Neuronal stem cell (in vitro differentiated cells): ENCODE measurements at regions not wholly inside any gene's neighbourhood (a gene's known extent, or its start where the extent isn't known, plus 50 kb on each side); places are given as distances from the start of the nearest gene placed in this dataset.

Source experiments
- DNase-seq: peaks from one replicate; pipeline ENCODE4 v3.0.0-alpha.2; 2013; ENCODE audit warnings: low spot score
- H2AFZ ChIP-seq: one replicate; pipeline ENCODE4 v1.6.1; 2013; ENCODE audit warnings: mild to moderate bottlenecking, low read length, inconsistent platforms
- H2AK5ac ChIP-seq: 2 replicates; pipeline ENCODE4 v1.6.1; 2013; ENCODE audit warnings: low read depth, mild to moderate bottlenecking, inconsistent platforms, low read length, moderate library complexity, mixed read lengths
- H2BK120ac ChIP-seq: 2 replicates; pipeline ENCODE4 v1.6.1; 2013; ENCODE audit warnings: low read depth, mild to moderate bottlenecking, inconsistent platforms, low read length, moderate library complexity, mixed read lengths
- H2BK12ac ChIP-seq: one replicate; pipeline ENCODE4 v1.6.1; 2013; ENCODE audit warnings: low read length, inconsistent platforms
- H2BK15ac ChIP-seq: 2 replicates; pipeline ENCODE4 v1.6.1; 2013; ENCODE audit warnings: mild to moderate bottlenecking, low read length, inconsistent platforms, mixed read lengths
- H2BK5ac ChIP-seq: one replicate; pipeline ENCODE4 v1.6.1; 2013; ENCODE audit warnings: inconsistent platforms, mild to moderate bottlenecking, low read length, moderate library complexity
- H3K14ac ChIP-seq: one replicate; pipeline ENCODE4 v1.6.1; 2013; ENCODE audit warnings: low read length, inconsistent platforms
- H3K18ac ChIP-seq: 2 replicates; pipeline ENCODE4 v1.6.1; 2013; ENCODE audit warnings: low read length, inconsistent platforms
- H3K23ac ChIP-seq: 2 replicates; pipeline ENCODE4 v1.6.1; 2013; ENCODE audit warnings: low read depth, mild to moderate bottlenecking, mixed read lengths, low read length, inconsistent platforms; ENCODE audit not compliant: poor library complexity
- H3K27ac ChIP-seq: replicated peaks from 3 replicates; pipeline ENCODE4 v1.5.1; 2013; ENCODE audit warnings: low read length, inconsistent platforms
- H3K27me3 ChIP-seq, 3 experiments: 2 replicates each; pipeline ENCODE4 v1.6.1; 2013; ENCODE audit warnings: low read length in 3 of 3, mild to moderate bottlenecking in 2 of 3, inconsistent platforms in 1 of 3, low read depth in 1 of 3, mixed read lengths in 1 of 3, moderate library complexity in 1 of 3; ENCODE audit not compliant: control insufficient read depth in 3 of 3, insufficient read depth in 3 of 3
- H3K36me3 ChIP-seq, 2 donors: replicated peaks in 1 of 2; 2 replicates each; pipeline ENCODE4 v1.6.1; 2013; ENCODE audit warnings: low read length in 2 of 2; ENCODE audit not compliant: control insufficient read depth in 2 of 2, insufficient read depth in 2 of 2
- H3K4ac ChIP-seq: 2 replicates; pipeline ENCODE4 v1.6.1; 2013; ENCODE audit warnings: inconsistent platforms, mild to moderate bottlenecking, low read length, moderate library complexity
- H3K4me1 ChIP-seq, 2 donors: 1 replicate in 1 of 2; 2 replicates in 1 of 2; pipeline ENCODE4 v1.6.1; 2013; ENCODE audit warnings: low read length in 2 of 2, low read depth in 1 of 2; ENCODE audit not compliant: control insufficient read depth in 2 of 2, insufficient read depth in 1 of 2
- H3K4me2 ChIP-seq: one replicate; pipeline ENCODE4 v1.6.1; 2013; ENCODE audit warnings: mild to moderate bottlenecking, low read length, inconsistent platforms; ENCODE audit not compliant: insufficient read depth, poor library complexity, severe bottlenecking
- H3K4me3 ChIP-seq, 2 donors: 2 replicates each; pipeline ENCODE4 v1.5.1; 2013; ENCODE audit warnings: low read length in 2 of 2, mild to moderate bottlenecking in 2 of 2, inconsistent platforms in 1 of 2, moderate library complexity in 1 of 2
- H3K79me1 ChIP-seq: one replicate; pipeline ENCODE4 v1.6.1; 2013; ENCODE audit warnings: low read depth, mild to moderate bottlenecking, inconsistent platforms, low read length, moderate library complexity
- H3K9ac ChIP-seq: one replicate; pipeline ENCODE4 v1.6.1; 2013; ENCODE audit warnings: mild to moderate bottlenecking, low read depth, low read length, inconsistent platforms; ENCODE audit not compliant: poor library complexity
- H3K9me3 ChIP-seq, 2 donors: replicated peaks in 1 of 2; 2 replicates each; pipeline versions ENCODE3 to v1.6.1; 2013; ENCODE audit warnings: low read length in 2 of 2, mild to moderate bottlenecking in 2 of 2, inconsistent platforms in 1 of 2, low read depth in 1 of 2, mixed read lengths in 1 of 2, moderate library complexity in 1 of 2; ENCODE audit not compliant: control insufficient read depth in 2 of 2, insufficient read depth in 1 of 2
- H4K8ac ChIP-seq: one replicate; pipeline ENCODE4 v1.6.1; 2013; ENCODE audit warnings: low read depth, mild to moderate bottlenecking, inconsistent platforms, low read length, moderate library complexity
- H4K91ac ChIP-seq: one replicate; pipeline ENCODE4 v1.6.1; 2013; ENCODE audit warnings: low read length, low read depth, mild to moderate bottlenecking, inconsistent platforms; ENCODE audit not compliant: poor library complexity
- WGBS, 2 donors: extraction: QIAGEN DNeasy Blood & Tissue Kit; methylation state at CpG; one replicate each; pipeline ENCODE4 v1.1.7; 2013; ENCODE audit warnings: missing lambda C conversion rate in 2 of 2, mixed read lengths in 1 of 2; ENCODE audit not compliant: insufficient read length in 2 of 2, insufficient replicate concordance in 1 of 2; ENCODE audit errors: extremely low coverage in 2 of 2; 5-methylcytosine and 5-hydroxymethylcytosine counted together

GRCh38 chr18:56038171-56039030 is 450.4 kb upstream of the TCF4 start:
- no peak overlapping the region for H3K4ac ChIP-seq
- no peak overlapping the region for H3K9ac ChIP-seq
- DNase-seq, result no peak
- H3K4me2 ChIP-seq, result no peak overlapping the region
- no peak overlapping the region for H2AFZ ChIP-seq
- no peak overlapping the region for H2BK12ac ChIP-seq
- H2AK5ac ChIP-seq, result no peak overlapping the region
- H3K4me3 ChIP-seq, result no peak overlapping the region
- H4K91ac ChIP-seq, result no peak overlapping the region
- no peak overlapping the region for H2BK5ac ChIP-seq
- no peak overlapping the region for H3K14ac ChIP-seq
- no CpG with 5 or more reads among the region's 8 CpGs for WGBS, 2 donors
- H3K9me3 ChIP-seq, result peaks cover 0 to 8% of the 10 kb centered on the region in 2 donors
- H3K36me3 ChIP-seq, result no peaks in the 10 kb centered on the region
- H3K23ac ChIP-seq, result no peak overlapping the region
- no peaks in the 10 kb centered on the region for H3K27me3 ChIP-seq
- no peak overlapping the region for H2BK120ac ChIP-seq
- H2BK15ac ChIP-seq, result no peak overlapping the region
- H3K18ac ChIP-seq, result no peak overlapping the region
- peaks cover 0 to 9% of the 10 kb centered on the region in 2 donors for H3K4me1 ChIP-seq
- no peak overlapping the region for H3K27ac ChIP-seq
- no peak overlapping the region for H4K8ac ChIP-seq
- no peaks in the 10 kb centered on the region for H3K79me1 ChIP-seq

DNA sequence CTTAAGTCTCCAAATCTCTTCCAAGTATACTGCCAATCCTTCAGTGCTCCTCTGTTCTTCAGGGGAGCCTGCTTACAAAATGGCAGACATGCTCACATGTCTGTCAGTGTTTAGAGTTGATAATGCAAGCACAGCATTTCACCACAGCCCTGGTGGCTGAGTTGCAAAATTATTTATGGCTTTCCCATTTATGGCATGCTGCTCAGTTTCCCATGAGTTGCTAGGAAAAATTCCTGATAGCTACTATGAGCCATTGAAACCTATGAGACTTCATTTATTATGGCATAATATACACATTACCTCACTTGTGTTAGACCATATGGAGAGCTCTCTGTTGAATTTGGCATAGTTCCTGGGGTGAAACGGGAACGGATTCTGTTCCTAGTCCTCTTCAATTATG is 448.7 kb upstream of the TCF4 start:
- Histone ChIP-seq H3K18ac (no peak overlapping the region), H4K8ac (no peak overlapping the region), H3K79me1 (no peaks in the 10 kb centered on the region), H3K4me1 (peaks cover 0 to 9% of the 10 kb centered on the region in 2 donors), H3K9me3 (peaks cover 0 to 16% of the 10 kb centered on the region in 2 donors), H3K4me3 (no peak overlapping the region), H3K36me3 (no peaks in the 10 kb centered on the region), H2BK120ac (no peak overlapping the region), H3K4ac (no peak overlapping the region), H3K9ac (no peak overlapping the region), H3K4me2 (no peak overlapping the region), H3K27ac (no peak overlapping the region), H2AFZ (no peak overlapping the region), H4K91ac (no peak overlapping the region), H2BK5ac (no peak overlapping the region), H2BK15ac (no peak overlapping the region), H3K14ac (no peak overlapping the region), H2BK12ac (no peak overlapping the region), H3K23ac (no peak overlapping the region), H3K27me3 (no peaks in the 10 kb centered on the region), H2AK5ac (no peak overlapping the region)
- no CpG with 5 or more reads among the region's 2 CpGs for WGBS, 2 donors
- DNase-seq, result no peak

DNA sequence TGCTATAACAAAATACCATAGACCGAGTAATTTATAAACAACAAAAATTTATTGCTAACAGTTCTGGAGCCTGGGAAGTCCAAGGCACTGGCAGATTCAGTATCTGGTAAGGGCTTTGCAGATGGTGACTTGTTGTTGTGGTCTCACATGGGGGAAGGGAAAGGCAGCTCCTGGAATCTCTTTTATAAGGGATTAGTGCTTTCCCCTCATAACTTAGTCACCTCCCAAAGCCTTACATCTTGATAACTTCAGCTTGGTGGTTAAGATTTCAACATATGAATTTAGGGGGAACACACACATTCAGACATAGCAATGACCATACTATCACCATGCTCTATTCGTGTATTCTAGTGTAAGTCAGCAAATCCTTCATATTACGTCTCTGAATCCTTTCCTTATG is 447.6 kb upstream of the TCF4 start:
- no CpG with 5 or more reads among the region's 3 CpGs for WGBS, 2 donors
- Histone ChIP-seq H3K18ac (no peak overlapping the region), H3K79me1 (no peaks in the 10 kb centered on the region), H3K27me3 (no peaks in the 10 kb centered on the region), H3K4ac (no peak overlapping the region), H3K23ac (no peak overlapping the region), H3K9ac (no peak overlapping the region), H2BK120ac (no peak overlapping the region), H4K8ac (no peak overlapping the region), H3K14ac (no peak overlapping the region), H3K9me3 (peaks cover 0 to 18% of the 10 kb centered on the region in 2 donors), H3K36me3 (no peaks in the 10 kb centered on the region), H2AFZ (no peak overlapping the region), H3K4me1 (peaks cover 0 to 9% of the 10 kb centered on the region in 2 donors), H3K4me3 (no peak overlapping the region), H2BK5ac (no peak overlapping the region), H2AK5ac (no peak overlapping the region), H4K91ac (no peak overlapping the region), H2BK15ac (no peak overlapping the region), H3K27ac (no peak overlapping the region), H3K4me2 (no peak overlapping the region), H2BK12ac (no peak overlapping the region)
- no peak for DNase-seq

DNA sequence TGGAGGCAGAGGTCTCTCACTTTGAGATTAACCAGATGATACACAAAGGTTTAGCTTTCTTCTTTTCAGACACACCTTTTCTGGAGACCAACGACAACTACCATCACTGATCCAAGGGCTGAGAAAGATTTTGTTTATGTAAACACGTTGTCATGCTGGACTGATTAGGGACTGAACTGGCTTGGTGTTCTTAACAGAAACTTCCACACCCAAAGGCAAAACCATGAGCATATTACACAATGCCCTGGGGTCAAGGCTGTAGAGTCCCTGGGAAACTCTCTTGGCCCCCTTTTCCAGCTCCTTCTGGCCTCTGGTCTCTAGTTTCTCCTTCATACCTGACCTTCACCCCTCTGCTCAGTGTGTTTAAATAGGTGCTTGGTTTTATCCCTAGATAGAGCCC is 447.0 kb upstream of the TCF4 start:
- Histone ChIP-seq H4K8ac (no peak overlapping the region), H3K27ac (no peak overlapping the region), H3K79me1 (no peaks in the 10 kb centered on the region), H2AK5ac (no peak overlapping the region), H3K9me3 (peaks cover 0 to 18% of the 10 kb centered on the region in 2 donors), H3K14ac (no peak overlapping the region), H3K4me1 (peaks cover 1 to 9% of the 10 kb centered on the region in 2 donors), H3K23ac (no peak overlapping the region), H4K91ac (no peak overlapping the region), H3K4me2 (no peak overlapping the region), H3K18ac (no peak overlapping the region), H3K36me3 (no peaks in the 10 kb centered on the region), H2BK12ac (no peak overlapping the region), H2BK5ac (no peak overlapping the region), H2BK15ac (no peak overlapping the region), H3K27me3 (no peaks in the 10 kb centered on the region), H3K4ac (no peak overlapping the region), H2BK120ac (no peak overlapping the region), H3K9ac (no peak overlapping the region), H2AFZ (no peak overlapping the region), H3K4me3 (no peak overlapping the region)
- no CpG with 5 or more reads among the region's 2 CpGs for WGBS, 2 donors
- no peak for DNase-seq
